Left cardiac atrium (tissue), 4 donors: ENCODE measurements at regions not wholly inside any gene's neighbourhood (a gene's known extent, or its start where the extent isn't known, plus 50 kb on each side); places are given as distances from the start of the nearest gene placed in this dataset.
"Not testable (repeated sequence)": the region's sequence is repeated elsewhere in the genome, so short reads cannot be mapped to it uniquely, and the experiment has no call there.

ENCODE experiments used
- ATAC-seq, 2 donors: fragments of 200-7000 bp; cut with Tn5 transposase; one replicate each; pipeline ENCODE4 v1.9.1; 2020; ENCODE audit warnings: mild to moderate bottlenecking in 2 of 2, moderate library complexity in 2 of 2
- DNase-seq: peaks from one replicate; pipeline ENCODE4 v3.0.0-alpha.2; 2020
- intact Hi-C, 2 donors: fragments of 100-400 bp; cut with DNase I; formaldehyde crosslinking; loops; one replicate each; pipeline versions ENCODE4 v1.14.1 to v1.15.1; 2022 to 2023
- donor health status: DM: no; HTN: yes; CAD: no.
- donor health status: DM: no; HTN: yes; CAD: no; lungs with severe emphysema.
- donor health status: DM: yes; HTN: yes; CAD: no.
- donor health status: Dilated cardiomyopathy.

DNA sequence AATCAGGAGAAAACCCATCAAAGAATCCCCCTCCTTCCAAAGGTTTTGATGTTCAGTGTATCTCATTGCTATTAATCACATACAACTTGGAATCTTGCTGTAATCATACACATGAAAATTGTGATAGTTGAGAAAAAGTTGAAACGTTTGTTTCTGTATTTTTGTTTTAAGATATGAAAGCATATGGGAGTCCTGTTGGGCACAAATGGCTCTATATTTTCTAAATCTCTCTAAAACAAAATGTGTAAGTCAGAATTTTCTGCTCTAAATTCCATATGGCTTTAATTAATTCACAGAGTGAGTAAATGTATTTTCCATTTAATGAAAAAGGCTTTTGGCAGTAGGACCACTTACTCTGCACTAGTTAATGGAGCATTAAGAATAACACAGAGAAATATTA lies 140.2 kb downstream of the MOSPD2 start:
- intact Hi-C loops, result no loop called here
- ATAC-seq (no peak), DNase-seq (no peak)

DNA sequence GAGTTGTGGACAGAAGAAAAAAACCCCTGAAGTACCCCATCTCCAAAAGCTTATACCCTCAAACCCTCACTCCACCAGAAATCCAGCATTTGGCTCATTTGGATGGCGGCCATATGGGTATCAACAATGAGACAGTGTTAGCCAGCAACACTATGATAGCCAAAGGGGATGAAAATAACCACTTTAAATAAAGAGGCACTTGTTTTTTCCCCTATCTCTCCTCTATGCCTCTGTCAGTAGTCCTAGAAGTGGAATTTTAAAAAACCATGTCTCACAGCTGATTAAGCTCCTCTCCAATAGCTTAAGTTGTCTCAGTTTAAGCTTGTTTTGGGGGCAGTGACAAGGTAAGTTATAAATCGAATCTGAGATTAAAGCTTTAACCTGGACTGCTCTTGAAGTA lies 124.0 kb downstream of the MOSPD2 start:
- intact Hi-C loops, result no loop called here
- no peak for ATAC-seq
- no peak for DNase-seq

DNA sequence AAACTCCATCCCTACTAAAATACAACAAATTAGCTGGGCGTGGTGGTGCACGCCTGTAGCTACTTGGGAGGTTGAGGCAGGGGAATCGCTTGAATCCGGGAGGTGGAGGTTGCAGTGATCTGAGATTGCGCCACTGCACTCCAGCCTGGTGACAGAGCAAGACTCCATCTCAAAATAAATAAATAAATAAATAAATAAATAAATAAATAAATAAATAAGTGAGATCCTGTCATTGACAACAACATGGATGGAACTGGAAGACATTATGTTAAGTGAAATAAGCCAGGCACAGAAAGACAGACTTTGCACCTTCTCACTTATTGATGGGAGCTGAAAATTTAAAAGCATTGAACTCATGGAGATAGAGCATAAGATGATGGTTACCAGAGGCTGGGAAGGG lies 111.2 kb downstream of the MOSPD2 start:
- ATAC-seq, DNase-seq, intact Hi-C loops: not testable (repeated sequence)
